OCI-LY7 (cell line): ENCODE measurements at regions not wholly inside any gene's neighbourhood (a gene's known extent, or its start where the extent isn't known, plus 50 kb on each side); places are given as distances from the start of the nearest gene placed in this dataset.

Experiments used
- CTCF ChIP-seq: fragments of 200-600 bp; sonication (generic); conservative IDR thresholded peaks from 2 replicates; pipeline ENCODE4 v1.5.1; 2014; ENCODE audit warnings: mild to moderate bottlenecking, antibody characterized with exemption, low read length, moderate library complexity, mixed read lengths
- EZH2phosphoT487 ChIP-seq: fragments of 200-600 bp; sonication (generic); IDR thresholded peaks from 2 replicates; pipeline ENCODE4 v1.6.1; 2018; ENCODE audit warnings: low read depth, borderline replicate concordance, mild to moderate bottlenecking, mixed run types, antibody characterized with exemption, low read length, moderate library complexity, mixed read lengths

DNA sequence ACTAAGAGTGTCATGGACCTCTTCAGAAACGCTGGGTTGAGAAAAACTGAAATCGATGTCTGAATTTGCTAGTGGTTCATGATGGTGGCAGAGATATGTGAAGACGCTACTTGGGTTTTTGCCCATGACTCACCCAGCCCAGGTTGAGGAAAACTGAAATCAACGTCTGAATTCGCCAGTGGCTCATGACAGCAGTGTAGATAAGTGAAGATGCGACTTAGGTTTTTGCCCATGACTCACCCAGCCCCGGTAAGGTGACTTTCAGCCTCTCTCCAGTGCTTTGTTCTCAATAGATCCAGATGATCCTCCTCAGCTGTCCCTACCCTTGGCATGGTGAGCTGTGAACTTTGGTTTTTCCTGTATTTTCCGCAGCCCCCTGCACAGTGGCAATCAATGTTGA, 105.3 kb upstream of the SIX3 start:
- no peak for TF ChIP-seq CTCF
- TF ChIP-seq EZH2phosphoT487 = no peak
